ENCODE measurements at regions not wholly inside any gene's neighbourhood (a gene's known extent, or its start where the extent isn't known, plus 50 kb on each side); places are given as distances from the start of the nearest gene placed in this dataset.

DNA sequence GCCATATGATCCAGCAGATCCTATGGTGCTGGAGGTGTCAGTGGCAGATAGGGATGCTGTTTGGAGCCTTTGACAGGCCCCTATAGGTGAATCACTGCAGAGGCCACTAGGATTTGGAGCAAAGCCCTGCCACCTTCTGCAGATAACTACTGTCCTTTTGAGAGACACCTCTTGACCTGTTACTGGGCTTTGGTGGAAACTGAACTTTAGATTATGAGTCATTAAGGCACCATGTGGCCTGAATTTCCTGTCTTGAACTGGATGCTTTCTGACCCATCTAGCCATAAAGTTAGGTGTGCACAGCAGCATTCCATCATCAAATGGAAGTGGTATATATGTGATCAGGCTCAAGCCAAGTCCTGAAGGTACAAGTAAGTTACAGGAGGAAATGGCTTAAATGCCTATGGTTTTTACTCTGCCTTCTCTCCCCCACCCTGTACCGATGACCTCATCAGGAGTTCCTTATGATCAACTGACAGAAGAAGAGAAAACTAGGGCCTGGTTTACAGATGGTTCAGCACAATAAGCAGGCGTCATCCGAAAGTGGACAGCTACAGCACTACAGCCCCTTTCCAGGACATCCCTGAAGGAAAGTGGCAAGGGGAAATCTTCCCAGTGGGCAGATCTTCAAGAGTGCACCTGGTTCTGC is 565.6 kb upstream of the AGTR1 start:
- Histone ChIP-seq H3K36me3 (ENCODE audit: control insufficient read depth in 2 of 2, insufficient read depth in 2 of 2, low read length in 1 of 2) (no peaks in the 10 kb centered on the region), H3K27ac (ENCODE audit: control insufficient read depth, insufficient read depth) (no peak overlapping the region), H3K9ac (ENCODE audit: control insufficient read depth, insufficient read depth, low read length) (no peak overlapping the region), H3K4me3 (no peak overlapping the region), H2AFZ (ENCODE audit: control insufficient read depth, low read depth, low read length) (no peak overlapping the region), H3K4me1 (ENCODE audit: control insufficient read depth, insufficient read depth, low read length) (no peaks in the 10 kb centered on the region), H3K79me2 (ENCODE audit: control insufficient read depth, insufficient read depth, low read length) (no peaks in the 10 kb centered on the region), H4K20me1 (ENCODE audit: control insufficient read depth, insufficient read depth) (no peaks in the 10 kb centered on the region), H3K9me3 (replicated peaks; ENCODE audit: control insufficient read depth, insufficient read depth, low read length) (no peaks in the 10 kb centered on the region), H3K4me2 (ENCODE audit: control insufficient read depth, insufficient read depth) (no peak overlapping the region), H3K27me3 (replicated peaks in 1 of 2; ENCODE audit: control insufficient read depth in 2 of 2, insufficient read depth in 2 of 2, low read length in 1 of 2) (no peaks in the 10 kb centered on the region)
- FAIRE-seq (no peak), DNase-seq (ENCODE audit: low read depth, low spot score) (no peak), ATAC-seq (peak; percentile 36; the same call in 2 of the 3 replicates)
- intact Hi-C loops (cut with micrococcal nuclease; ENCODE audit: unreplicated experiment) (no loop called here), in situ Hi-C loops (cut with MboI) (no loop called here)
- ChIA-PET SMC1A (ENCODE audit: uncharacterized antibody, unreplicated experiment) (no interaction called here), RAD21 (ENCODE audit: unreplicated experiment) (no interaction called here), POLR2A (no interaction called here), CTCF (no interaction called here)
- TF ChIP-seq NR2F1 (conservative IDR thresholded peaks at IDR 0.05) = 0 out of 2 replicates have a peak, but pooled peaks have one; percentile 25
- TF ChIP-seq, protein P1, sequence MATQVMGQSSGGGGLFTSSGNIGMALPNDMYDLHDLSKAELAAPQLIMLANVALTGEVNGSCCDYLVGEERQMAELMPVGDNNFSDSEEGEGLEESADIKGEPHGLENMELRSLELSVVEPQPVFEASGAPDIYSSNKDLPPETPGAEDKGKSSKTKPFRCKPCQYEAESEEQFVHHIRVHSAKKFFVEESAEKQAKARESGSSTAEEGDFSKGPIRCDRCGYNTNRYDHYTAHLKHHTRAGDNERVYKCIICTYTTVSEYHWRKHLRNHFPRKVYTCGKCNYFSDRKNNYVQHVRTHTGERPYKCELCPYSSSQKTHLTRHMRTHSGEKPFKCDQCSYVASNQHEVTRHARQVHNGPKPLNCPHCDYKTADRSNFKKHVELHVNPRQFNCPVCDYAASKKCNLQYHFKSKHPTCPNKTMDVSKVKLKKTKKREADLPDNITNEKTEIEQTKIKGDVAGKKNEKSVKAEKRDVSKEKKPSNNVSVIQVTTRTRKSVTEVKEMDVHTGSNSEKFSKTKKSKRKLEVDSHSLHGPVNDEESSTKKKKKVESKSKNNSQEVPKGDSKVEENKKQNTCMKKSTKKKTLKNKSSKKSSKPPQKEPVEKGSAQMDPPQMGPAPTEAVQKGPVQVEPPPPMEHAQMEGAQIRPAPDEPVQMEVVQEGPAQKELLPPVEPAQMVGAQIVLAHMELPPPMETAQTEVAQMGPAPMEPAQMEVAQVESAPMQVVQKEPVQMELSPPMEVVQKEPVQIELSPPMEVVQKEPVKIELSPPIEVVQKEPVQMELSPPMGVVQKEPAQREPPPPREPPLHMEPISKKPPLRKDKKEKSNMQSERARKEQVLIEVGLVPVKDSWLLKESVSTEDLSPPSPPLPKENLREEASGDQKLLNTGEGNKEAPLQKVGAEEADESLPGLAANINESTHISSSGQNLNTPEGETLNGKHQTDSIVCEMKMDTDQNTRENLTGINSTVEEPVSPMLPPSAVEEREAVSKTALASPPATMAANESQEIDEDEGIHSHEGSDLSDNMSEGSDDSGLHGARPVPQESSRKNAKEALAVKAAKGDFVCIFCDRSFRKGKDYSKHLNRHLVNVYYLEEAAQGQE (IDR thresholded peaks at IDR 0.05; ENCODE audit: low read depth, low read length) = no peak
- WGBS (ENCODE audit: insufficient coverage, insufficient replicate concordance, low lambda C conversion rate, missing lambda C conversion rate) = 67% methylated on average over 3 of the region's 3 CpGs
- BruUV-seq (replicated peaks) = no TSS peak

DNA sequence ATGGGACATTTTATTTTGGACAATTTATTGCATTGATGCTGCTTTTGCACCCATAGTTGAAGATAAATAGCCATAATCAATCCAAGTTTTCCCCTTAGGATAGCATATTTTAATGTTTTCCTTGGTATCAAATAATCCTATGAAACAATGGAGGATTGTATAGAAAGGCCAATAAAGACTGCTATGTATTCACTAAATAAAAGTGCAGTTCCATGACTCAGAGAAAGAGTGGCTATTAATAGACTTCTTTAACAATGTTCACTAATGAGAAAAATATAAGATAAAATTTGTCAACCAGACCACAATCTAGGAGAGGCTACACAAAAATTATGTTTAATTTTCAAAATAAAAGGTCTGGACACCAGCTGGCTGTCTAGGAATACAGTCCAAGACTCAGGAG is 560.9 kb upstream of the AGTR1 start:
- Histone ChIP-seq H2AFZ (ENCODE audit: control insufficient read depth, low read depth, low read length) (no peak overlapping the region), H3K36me3 (ENCODE audit: control insufficient read depth in 2 of 2, insufficient read depth in 2 of 2, low read length in 1 of 2) (no peaks in the 10 kb centered on the region), H3K4me2 (ENCODE audit: control insufficient read depth, insufficient read depth) (no peak overlapping the region), H3K9ac (ENCODE audit: control insufficient read depth, insufficient read depth, low read length) (no peak overlapping the region), H4K20me1 (ENCODE audit: control insufficient read depth, insufficient read depth) (no peaks in the 10 kb centered on the region), H3K9me3 (replicated peaks; ENCODE audit: control insufficient read depth, insufficient read depth, low read length) (no peaks in the 10 kb centered on the region), H3K27ac (ENCODE audit: control insufficient read depth, insufficient read depth) (no peak overlapping the region), H3K4me1 (ENCODE audit: control insufficient read depth, insufficient read depth, low read length) (no peaks in the 10 kb centered on the region), H3K4me3 (no peak overlapping the region), H3K27me3 (replicated peaks in 1 of 2; ENCODE audit: control insufficient read depth in 2 of 2, insufficient read depth in 2 of 2, low read length in 1 of 2) (no peaks in the 10 kb centered on the region), H3K79me2 (ENCODE audit: control insufficient read depth, insufficient read depth, low read length) (no peaks in the 10 kb centered on the region)
- SMC1A ChIA-PET (ENCODE audit: uncharacterized antibody, unreplicated experiment) = interaction anchor here (0.9 to 1.2 kb wide), 2 partner anchors 9 to 1467 kb away, joined by 3 to 4 read pairs; no protein-coding TSS in a partner anchor
- RAD21 ChIA-PET (ENCODE audit: unreplicated experiment) = no interaction called here
- DNase-seq (ENCODE audit: low read depth, low spot score) (no peak), FAIRE-seq (no peak), ATAC-seq (no peak)
- no TSS peak for BruUV-seq (replicated peaks)
- TF ChIP-seq, protein P2, sequence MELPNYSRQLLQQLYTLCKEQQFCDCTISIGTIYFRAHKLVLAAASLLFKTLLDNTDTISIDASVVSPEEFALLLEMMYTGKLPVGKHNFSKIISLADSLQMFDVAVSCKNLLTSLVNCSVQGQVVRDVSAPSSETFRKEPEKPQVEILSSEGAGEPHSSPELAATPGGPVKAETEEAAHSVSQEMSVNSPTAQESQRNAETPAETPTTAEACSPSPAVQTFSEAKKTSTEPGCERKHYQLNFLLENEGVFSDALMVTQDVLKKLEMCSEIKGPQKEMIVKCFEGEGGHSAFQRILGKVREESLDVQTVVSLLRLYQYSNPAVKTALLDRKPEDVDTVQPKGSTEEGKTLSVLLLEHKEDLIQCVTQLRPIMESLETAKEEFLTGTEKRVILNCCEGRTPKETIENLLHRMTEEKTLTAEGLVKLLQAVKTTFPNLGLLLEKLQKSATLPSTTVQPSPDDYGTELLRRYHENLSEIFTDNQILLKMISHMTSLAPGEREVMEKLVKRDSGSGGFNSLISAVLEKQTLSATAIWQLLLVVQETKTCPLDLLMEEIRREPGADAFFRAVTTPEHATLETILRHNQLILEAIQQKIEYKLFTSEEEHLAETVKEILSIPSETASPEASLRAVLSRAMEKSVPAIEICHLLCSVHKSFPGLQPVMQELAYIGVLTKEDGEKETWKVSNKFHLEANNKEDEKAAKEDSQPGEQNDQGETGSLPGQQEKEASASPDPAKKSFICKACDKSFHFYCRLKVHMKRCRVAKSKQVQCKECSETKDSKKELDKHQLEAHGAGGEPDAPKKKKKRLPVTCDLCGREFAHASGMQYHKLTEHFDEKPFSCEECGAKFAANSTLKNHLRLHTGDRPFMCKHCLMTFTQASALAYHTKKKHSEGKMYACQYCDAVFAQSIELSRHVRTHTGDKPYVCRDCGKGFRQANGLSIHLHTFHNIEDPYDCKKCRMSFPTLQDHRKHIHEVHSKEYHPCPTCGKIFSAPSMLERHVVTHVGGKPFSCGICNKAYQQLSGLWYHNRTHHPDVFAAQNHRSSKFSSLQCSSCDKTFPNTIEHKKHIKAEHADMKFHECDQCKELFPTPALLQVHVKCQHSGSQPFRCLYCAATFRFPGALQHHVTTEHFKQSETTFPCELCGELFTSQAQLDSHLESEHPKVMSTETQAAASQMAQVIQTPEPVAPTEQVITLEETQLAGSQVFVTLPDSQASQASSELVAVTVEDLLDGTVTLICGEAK (IDR thresholded peaks at IDR 0.05; ENCODE audit: borderline replicate concordance) = no peak
- TF ChIP-seq PML (IDR thresholded peaks at IDR 0.05; ENCODE audit: low read length) = no peak
- POLR2A ChIA-PET = no interaction called here
- in situ Hi-C loops (cut with MboI) (no loop called here), intact Hi-C loops (cut with micrococcal nuclease; ENCODE audit: unreplicated experiment) (no loop called here)
- CTCF ChIA-PET = no interaction called here
